Panc1 (cell line): ENCODE measurements at regions not wholly inside any gene's neighbourhood (a gene's known extent, or its start where the extent isn't known, plus 50 kb on each side); places are given as distances from the start of the nearest gene placed in this dataset.

Source experiments
- CTCF ChIP-seq: fragments of 450-650 bp; IDR thresholded peaks from 2 replicates; pipeline ENCODE4 v1.5.1; 2017; ENCODE audit warnings: mild to moderate bottlenecking
- POLR2AphosphoS5 ChIP-seq: IDR thresholded peaks from 2 replicates; pipeline ENCODE4 v1.6.1; 2012; ENCODE audit warnings: mild to moderate bottlenecking, low read depth, low read length, moderate library complexity
- SIN3A ChIP-seq: IDR thresholded peaks from 2 replicates; pipeline ENCODE4 v1.6.1; 2012; ENCODE audit warnings: low read depth, mild to moderate bottlenecking, low read length, moderate library complexity, borderline replicate concordance; ENCODE audit not compliant: insufficient read depth

- TF ChIP-seq CTCF (no peak), SIN3A (no peak), POLR2AphosphoS5 (no peak)
Observed at GRCh38 chr13:81320516-81320915, 979.6 kb upstream of the SPRY2 start.
